Endothelial cell of umbilical vein (primary cell): ENCODE measurements at regions not wholly inside any gene's neighbourhood (a gene's known extent, or its start where the extent isn't known, plus 50 kb on each side); places are given as distances from the start of the nearest gene placed in this dataset.

Experiments used
- BruUV-seq: library from RNA; stranded (reverse); fragments of 400-500 nt; replicated peaks from 2 replicates; lab custom pipeline; 2021; lab: Mats Ljungman, UMichigan
- CTCF ChIA-PET: fragments of 300-600, 350-600 bp; sonication (Branson Sonifier 250); formaldehyde crosslinking; loops from one replicate; lab custom pipeline; 2021; ENCODE audit warnings: antibody characterized with exemption, inconsistent platforms; lab: Charles Lee
- POLR2A ChIA-PET: fragments of 300-600, 350-600 bp; sonication (Branson Sonifier 250); formaldehyde crosslinking; loops from one replicate; lab custom pipeline; 2021; ENCODE audit warnings: antibody characterized with exemption, inconsistent platforms; lab: Charles Lee
- DNase-seq: peaks from one replicate; pipeline ENCODE4 v3.0.0-alpha.2; 2011; ENCODE audit warnings: low read depth, low spot score
- FAIRE-seq: peaks from 2 replicates; lab custom pipeline; 2011; peaks lifted over from hg19 to GRCh38; lab: Jason Lieb, UNC
- H2AFZ ChIP-seq: 2 replicates; pipeline ENCODE4 v1.6.0; 2012; ENCODE audit warnings: low read depth, low read length, control low read depth, inconsistent platforms
- H3K27ac ChIP-seq: 2 replicates; pipeline ENCODE4 v1.5.1; 2011; ENCODE audit warnings: low read depth, mild to moderate bottlenecking, control low read depth, low read length, moderate library complexity; ENCODE audit not compliant: insufficient read depth
- H3K27me3 ChIP-seq, 2 experiments: 2 replicates each; pipeline versions ENCODE4 v1.6.0 to v1.6.1; 2011; ENCODE audit warnings: low read length in 2 of 2, mixed read lengths in 1 of 2; ENCODE audit not compliant: control insufficient read depth in 2 of 2, insufficient read depth in 2 of 2
- H3K36me3 ChIP-seq, 2 experiments: 2 replicates in 1 of 2; 3 replicates in 1 of 2; pipeline ENCODE4 v1.5.1; 2011; ENCODE audit warnings: low read length in 2 of 2, mild to moderate bottlenecking in 1 of 2, moderate library complexity in 1 of 2; ENCODE audit not compliant: control insufficient read depth in 2 of 2, insufficient read depth in 2 of 2; ENCODE audit errors: extremely low read depth in 1 of 2
- H3K4me1 ChIP-seq: 3 replicates; pipeline ENCODE4 v1.5.1; 2011; ENCODE audit warnings: mild to moderate bottlenecking, low read length; ENCODE audit not compliant: control insufficient read depth, insufficient read depth; ENCODE audit errors: extremely low read depth
- H3K4me2 ChIP-seq: 2 replicates; pipeline ENCODE4 v1.6.1; 2011; ENCODE audit warnings: low read length, control low read depth, mixed read lengths; ENCODE audit not compliant: insufficient read depth
- H3K4me3 ChIP-seq, 3 experiments: fragments of 200-600 bp in 1 of 3; sonication (generic), shearing (Covaris generic) in 1 of 3; replicated peaks in 1 of 3; 2 replicates each; pipeline ENCODE4 v1.5.1; 2011 to 2016; ENCODE audit warnings: control low read depth in 3 of 3, low read length in 3 of 3, mild to moderate bottlenecking in 2 of 3, inconsistent platforms in 1 of 3, low read depth in 1 of 3, moderate library complexity in 1 of 3; ENCODE audit not compliant: insufficient read depth in 1 of 3
- H3K79me2 ChIP-seq: 2 replicates; pipeline ENCODE4 v1.6.0; 2012; ENCODE audit warnings: low read length, inconsistent platforms; ENCODE audit not compliant: control insufficient read depth, insufficient read depth
- H3K9ac ChIP-seq: replicated peaks from 2 replicates; pipeline ENCODE3; 2011; ENCODE audit warnings: low read length, control low read depth; ENCODE audit not compliant: insufficient read depth; ENCODE audit errors: extremely low read depth
- H3K9me1 ChIP-seq: replicated peaks from 3 replicates; pipeline ENCODE4 v1.6.0; 2011; ENCODE audit warnings: mild to moderate bottlenecking, low read length; ENCODE audit not compliant: control insufficient read depth, insufficient read depth; ENCODE audit errors: extremely low read depth
- H3K9me3 ChIP-seq: replicated peaks from 2 replicates; pipeline ENCODE4 v1.5.1; 2012; ENCODE audit warnings: low read length, inconsistent platforms; ENCODE audit not compliant: control insufficient read depth, insufficient read depth
- H4K20me1 ChIP-seq: replicated peaks from 2 replicates; pipeline ENCODE3; 2011; ENCODE audit warnings: mild to moderate bottlenecking, low read length; ENCODE audit not compliant: control insufficient read depth, insufficient read depth; ENCODE audit errors: extremely low read depth
- EZH2 ChIP-seq: IDR thresholded peaks from 2 replicates; pipeline ENCODE4 v1.6.1; 2012; ENCODE audit warnings: borderline replicate concordance, low read depth, mild to moderate bottlenecking, moderate library complexity, low read length, inconsistent platforms; ENCODE audit not compliant: severe bottlenecking
- FOS ChIP-seq: IDR thresholded peaks from 2 replicates; pipeline ENCODE4 v1.6.1; 2011; ENCODE audit warnings: mild to moderate bottlenecking, low read length, moderate library complexity, borderline replicate concordance; ENCODE audit not compliant: insufficient read depth
- GATA2 ChIP-seq: IDR thresholded peaks from 2 replicates; pipeline ENCODE4 v1.7.0; 2011; ENCODE audit warnings: low read depth, mild to moderate bottlenecking, moderate library complexity, mixed read lengths, low read length; ENCODE audit not compliant: insufficient read length, insufficient read depth
- JUN ChIP-seq: IDR thresholded peaks from 2 replicates; pipeline ENCODE4 v1.6.1; 2011; ENCODE audit warnings: borderline replicate concordance, low read depth; ENCODE audit not compliant: insufficient read length, insufficient read depth
- MAX ChIP-seq: IDR thresholded peaks from 2 replicates; pipeline ENCODE4 v1.6.1; 2011; ENCODE audit not compliant: insufficient read depth, insufficient read length
- MYC ChIP-seq: IDR thresholded peaks from one replicate; pipeline ENCODE4 v1.6.1; 2011; ENCODE audit warnings: mild to moderate bottlenecking, low read depth, low read length
- POLR2A ChIP-seq: IDR thresholded peaks from 2 replicates; pipeline ENCODE4 v1.6.1; 2012; ENCODE audit warnings: low read depth, mild to moderate bottlenecking, control low read depth, low read length
- POLR2AphosphoS5 ChIP-seq: IDR thresholded peaks from 2 replicates; pipeline ENCODE4 v1.6.1; 2012; ENCODE audit warnings: low read depth, mild to moderate bottlenecking, control low read depth, low read length, moderate library complexity; ENCODE audit not compliant: insufficient read depth
- dilution Hi-C: fragments of 300-500 bp; cut with MboI; formaldehyde crosslinking; loops from one replicate; pipeline ENCODE4 v1.15.0; 2019; ENCODE audit warnings: low sequenced_read_pairs; ENCODE audit not compliant: extremely low pct_ligation_motif_present
- intact Hi-C: fragments of 100-400 bp; cut with micrococcal nuclease; formaldehyde crosslinking; loops from one replicate; pipeline ENCODE4 v1.10.0; 2022
- TF ChIP-seq, protein P1 (sequence below), 2 donors: IDR thresholded peaks; 1 replicate in 1 of 2; 2 replicates in 1 of 2; pipeline ENCODE4 v1.5.1; 2011; ENCODE audit warnings: low read length in 2 of 2, mild to moderate bottlenecking in 2 of 2, moderate library complexity in 2 of 2, control low read depth in 1 of 2, inconsistent platforms in 1 of 2, low read depth in 1 of 2; ENCODE audit not compliant: insufficient read depth in 1 of 2; ENCODE audit errors: extremely low read depth in 1 of 2

DNA sequence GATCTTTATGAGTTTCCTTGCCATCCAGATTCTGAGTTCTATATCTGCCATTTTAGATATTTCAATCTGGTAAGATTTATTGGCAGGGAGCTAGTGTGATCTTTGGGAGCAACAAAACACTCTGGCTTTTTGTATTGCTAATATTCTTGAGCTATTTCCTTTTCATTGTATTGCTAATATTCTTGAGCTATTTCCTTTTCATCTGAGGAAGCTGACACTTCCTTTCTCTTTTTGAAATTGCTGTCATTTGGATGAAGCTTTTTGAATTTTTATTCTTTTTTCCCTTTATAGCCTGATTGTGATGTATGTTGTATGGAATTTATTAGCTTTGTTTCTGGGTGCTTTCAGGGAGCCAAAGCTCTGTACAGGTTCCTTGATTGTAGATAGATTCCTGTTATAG is 873.5 kb upstream of the ATXN8OS start:
- CTCF ChIA-PET, result no interaction called here

DNA sequence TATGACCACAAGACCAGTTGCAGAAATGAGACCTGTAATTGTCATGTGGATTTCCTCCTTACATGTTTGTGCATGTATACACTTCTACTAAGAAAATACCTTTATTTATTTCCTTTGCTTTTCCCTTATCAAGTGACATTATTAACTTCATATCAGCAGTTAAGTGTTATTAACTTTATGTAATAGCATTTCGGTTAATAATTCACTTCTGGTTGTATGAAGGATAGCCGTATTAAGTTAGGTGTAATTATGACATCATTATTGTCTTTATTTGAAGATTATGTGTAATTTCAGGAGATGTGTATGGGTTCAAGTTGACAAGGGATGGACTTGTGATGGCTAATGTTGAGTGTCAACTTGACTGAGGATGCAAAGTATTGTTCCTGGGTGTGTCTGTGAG is 881.2 kb upstream of the ATXN8OS start:
- Histone ChIP-seq H3K4me2 (no peak overlapping the region), H3K27ac (no peak overlapping the region), H3K9me3 (no peaks in the 10 kb centered on the region), H3K79me2 (no peaks in the 10 kb centered on the region), H3K36me3 (no peaks in the 10 kb centered on the region), H3K27me3 (no peaks in the 10 kb centered on the region), H3K4me1 (no peaks in the 10 kb centered on the region), H3K4me3 (no peak overlapping the region), H4K20me1 (no peaks in the 10 kb centered on the region), H3K9ac (no peak overlapping the region), H3K9me1 (no peaks in the 10 kb centered on the region), H2AFZ (no peak overlapping the region)
- POLR2A ChIA-PET, result no interaction called here
- no TSS peak for BruUV-seq
- dilution Hi-C loops (no loop called here), intact Hi-C loops (no loop called here)
- FAIRE-seq, result no peak
- TF ChIP-seq, protein P1, sequence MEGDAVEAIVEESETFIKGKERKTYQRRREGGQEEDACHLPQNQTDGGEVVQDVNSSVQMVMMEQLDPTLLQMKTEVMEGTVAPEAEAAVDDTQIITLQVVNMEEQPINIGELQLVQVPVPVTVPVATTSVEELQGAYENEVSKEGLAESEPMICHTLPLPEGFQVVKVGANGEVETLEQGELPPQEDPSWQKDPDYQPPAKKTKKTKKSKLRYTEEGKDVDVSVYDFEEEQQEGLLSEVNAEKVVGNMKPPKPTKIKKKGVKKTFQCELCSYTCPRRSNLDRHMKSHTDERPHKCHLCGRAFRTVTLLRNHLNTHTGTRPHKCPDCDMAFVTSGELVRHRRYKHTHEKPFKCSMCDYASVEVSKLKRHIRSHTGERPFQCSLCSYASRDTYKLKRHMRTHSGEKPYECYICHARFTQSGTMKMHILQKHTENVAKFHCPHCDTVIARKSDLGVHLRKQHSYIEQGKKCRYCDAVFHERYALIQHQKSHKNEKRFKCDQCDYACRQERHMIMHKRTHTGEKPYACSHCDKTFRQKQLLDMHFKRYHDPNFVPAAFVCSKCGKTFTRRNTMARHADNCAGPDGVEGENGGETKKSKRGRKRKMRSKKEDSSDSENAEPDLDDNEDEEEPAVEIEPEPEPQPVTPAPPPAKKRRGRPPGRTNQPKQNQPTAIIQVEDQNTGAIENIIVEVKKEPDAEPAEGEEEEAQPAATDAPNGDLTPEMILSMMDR (IDR thresholded peaks at IDR 0.05; ENCODE audit: extremely low read depth in 1 of 2, insufficient read depth in 1 of 2, low read depth in 1 of 2, low read length in 2 of 2), result no peak
- TF ChIP-seq MAX (no peak), EZH2 (no peak), POLR2A (no peak), FOS (no peak), GATA2 (no peak), JUN (no peak), POLR2AphosphoS5 (no peak), MYC (no peak)
- CTCF ChIA-PET, result no interaction called here
- no peak for DNase-seq

More for the DNA sequence above, 873.5 kb upstream of the ATXN8OS start:
- DNase-seq, result no peak
- Histone ChIP-seq H3K4me1 (no peaks in the 10 kb centered on the region), H3K9me3 (peaks cover 3% of the 10 kb centered on the region), H3K4me2 (no peak overlapping the region), H4K20me1 (no peaks in the 10 kb centered on the region), H2AFZ (no peak overlapping the region), H3K9ac (no peak overlapping the region), H3K27me3 (no peaks in the 10 kb centered on the region), H3K79me2 (no peaks in the 10 kb centered on the region), H3K4me3 (no peak overlapping the region), H3K9me1 (no peaks in the 10 kb centered on the region), H3K36me3 (no peaks in the 10 kb centered on the region), H3K27ac (no peak overlapping the region)
- no TSS peak for BruUV-seq
- no peak for FAIRE-seq
- intact Hi-C loops (no loop called here), dilution Hi-C loops (no loop called here)
- POLR2A ChIA-PET, result no interaction called here
- TF ChIP-seq EZH2, result no peak
- TF ChIP-seq MAX, result no peak
- no peak for TF ChIP-seq JUN
